Ascending aorta (tissue), 2 donors: ENCODE measurements at regions not wholly inside any gene's neighbourhood (a gene's known extent, or its start where the extent isn't known, plus 50 kb on each side); places are given as distances from the start of the nearest gene placed in this dataset.

ENCODE experiments used
- DNase-seq, 2 donors: peaks; one replicate each; pipeline ENCODE4 v3.0.0-alpha.2; 2019; ENCODE audit warnings: low spot score in 2 of 2
- H3K27ac ChIP-seq, 2 donors: fragments of 200-600 bp; sonication (generic); one replicate each; pipeline ENCODE4 v1.5.1; 2016 to 2017; ENCODE audit warnings: mild to moderate bottlenecking in 1 of 2
- H3K27me3 ChIP-seq: fragments of 200-600 bp; sonication (generic); one replicate; pipeline ENCODE4 v1.5.1; 2017
- H3K36me3 ChIP-seq, 2 donors: fragments of 200-600 bp; sonication (generic); one replicate each; pipeline ENCODE4 v1.5.1; 2016
- H3K4me1 ChIP-seq, 2 donors: fragments of 200-600 bp; sonication (generic); one replicate each; pipeline ENCODE4 v1.5.1; 2016 to 2017; ENCODE audit warnings: mild to moderate bottlenecking in 1 of 2
- H3K4me3 ChIP-seq, 2 donors: fragments of 200-600 bp; sonication (generic); one replicate each; pipeline ENCODE4 v1.5.1; 2016 to 2017; ENCODE audit warnings: mild to moderate bottlenecking in 1 of 2
- H3K9me3 ChIP-seq, 2 donors: fragments of 200-600 bp; sonication (generic); one replicate each; pipeline ENCODE4 v1.5.1; 2016
- CTCF ChIP-seq, 3 experiments: fragments of 200-600 bp in 2 of 3; fragments of 450-650 bp in 1 of 3; sonication (generic) in 2 of 3; IDR thresholded peaks; one replicate each; pipeline ENCODE4 v1.5.1; 2016 to 2019; ENCODE audit warnings: antibody characterized with exemption in 3 of 3, mild to moderate bottlenecking in 1 of 3, moderate library complexity in 1 of 3
- intact Hi-C: fragments of 100-400 bp; cut with DNase I; formaldehyde crosslinking; loops from one replicate; pipeline ENCODE4 v1.15.1; 2023

GRCh38 chr12:77238335-77238734, 173.0 kb upstream of the E2F7 start:
- Histone ChIP-seq H3K27ac (no peak overlapping the region), H3K4me1 (no peaks in the 10 kb centered on the region), H3K36me3 (no peaks in the 10 kb centered on the region), H3K9me3 (no peaks in the 10 kb centered on the region), H3K4me3 (no peak overlapping the region), H3K27me3 (no peaks in the 10 kb centered on the region)
- intact Hi-C loops: no loop called here
- DNase-seq: no peak
- TF ChIP-seq CTCF (IDR thresholded peaks at IDR 0.05): no peak

- DNase-seq: no peak
- Histone ChIP-seq H3K9me3 (no peaks in the 10 kb centered on the region), H3K27ac (no peak overlapping the region), H3K27me3 (no peaks in the 10 kb centered on the region), H3K36me3 (no peaks in the 10 kb centered on the region), H3K4me1 (no peaks in the 10 kb centered on the region), H3K4me3 (no peak overlapping the region)
- intact Hi-C loops: no loop called here
- TF ChIP-seq CTCF (IDR thresholded peaks at IDR 0.05): no peak
These were observed 172.5 kb upstream of the E2F7 start for GRCh38 chr12:77237896-77238295.

- H3K27ac ChIP-seq: no peak overlapping the region
- H3K9me3 ChIP-seq: no peaks in the 10 kb centered on the region
- no peak overlapping the region for H3K4me3 ChIP-seq
- no peak for DNase-seq
- H3K27me3 ChIP-seq: no peaks in the 10 kb centered on the region
- H3K36me3 ChIP-seq: no peaks in the 10 kb centered on the region
- no peak for TF ChIP-seq CTCF (IDR thresholded peaks at IDR 0.05)
- H3K4me1 ChIP-seq: no peaks in the 10 kb centered on the region
- intact Hi-C loops: no loop called here
These were observed 170.7 kb upstream of the E2F7 start for GRCh38 chr12:77236066-77236465.

GRCh38 chr12:77232045-77232444, 166.7 kb upstream of the E2F7 start:
- no peaks in the 10 kb centered on the region for H3K4me1 ChIP-seq
- H3K27me3 ChIP-seq: no peaks in the 10 kb centered on the region
- H3K9me3 ChIP-seq: no peaks in the 10 kb centered on the region
- no peaks in the 10 kb centered on the region for H3K36me3 ChIP-seq
- peak overlapping the region; percentile 44 to 56 for H3K27ac ChIP-seq
- TF ChIP-seq CTCF (IDR thresholded peaks at IDR 0.05): no peak
- no peak for DNase-seq
- intact Hi-C loops: no loop called here
- H3K4me3 ChIP-seq: no peak overlapping the region

- intact Hi-C loops: no loop called here
- H3K9me3 ChIP-seq: no peaks in the 10 kb centered on the region
- H3K36me3 ChIP-seq: no peaks in the 10 kb centered on the region
- peak in 1 of 2 donors; percentile 81 for DNase-seq
- H3K4me1 ChIP-seq: no peaks in the 10 kb centered on the region
- no peaks in the 10 kb centered on the region for H3K27me3 ChIP-seq
- H3K4me3 ChIP-seq: peak overlapping the region in 1 of 2 donors; percentile 25
- H3K27ac ChIP-seq: peak overlapping the region; percentile 44 to 56
- TF ChIP-seq CTCF (IDR thresholded peaks at IDR 0.05): no peak
These were observed 166.1 kb upstream of the E2F7 start for GRCh38 chr12:77231501-77231918.
